NCI-H128 (cell line): ENCODE measurements at regions not wholly inside any gene's neighbourhood (a gene's known extent, or its start where the extent isn't known, plus 50 kb on each side); places are given as distances from the start of the nearest gene placed in this dataset.

Experiments used
- DNase-seq: peaks from one replicate; lab custom pipeline; 2025; ENCODE audit not compliant: unreplicated experiment; lab: John Stamatoyannopoulos, UW

DNA sequence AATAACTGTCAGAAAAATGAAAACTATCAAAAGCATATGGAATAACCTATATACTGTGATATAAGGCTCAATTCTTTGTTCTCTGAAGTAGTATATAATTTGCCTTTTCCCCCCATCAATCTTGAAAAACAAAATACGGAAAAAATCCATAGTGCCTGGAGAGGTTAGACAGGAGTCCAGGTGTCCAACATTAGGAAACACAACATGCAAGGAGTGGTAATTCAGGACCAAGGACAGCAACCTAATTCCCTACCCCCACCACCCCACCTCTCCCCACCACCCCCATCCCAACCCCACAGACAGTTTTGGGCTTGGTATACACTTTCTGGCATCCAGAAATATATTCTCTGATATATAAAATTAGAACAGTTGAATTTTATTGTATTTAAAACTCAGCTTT lies 55.1 kb upstream of the SLC25A26 start:
- no peak for DNase-seq

GRCh38 chr3:66164155-66164554 lies 56.6 kb upstream of the SLC25A26 start:
- DNase-seq = no peak

DNA sequence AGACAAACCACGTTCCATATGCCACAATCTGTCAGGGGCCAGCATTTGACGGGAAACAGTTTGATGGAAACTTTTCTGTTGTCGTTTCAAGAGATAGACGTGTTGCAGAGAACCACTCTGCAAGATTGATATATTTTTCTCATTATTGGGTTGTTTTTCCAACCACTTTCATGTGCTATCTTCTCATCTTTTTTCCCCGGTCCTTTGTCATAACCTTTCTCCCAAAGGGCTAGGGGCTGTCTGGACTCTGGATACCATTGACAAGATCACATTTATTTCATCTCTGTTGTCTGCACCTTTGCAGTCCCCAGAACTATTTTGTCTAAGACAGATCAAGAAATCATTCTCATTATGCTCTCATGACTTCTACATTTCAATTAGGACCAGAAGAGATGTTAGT lies 57.6 kb upstream of the SLC25A26 start:
- no peak for DNase-seq

DNA sequence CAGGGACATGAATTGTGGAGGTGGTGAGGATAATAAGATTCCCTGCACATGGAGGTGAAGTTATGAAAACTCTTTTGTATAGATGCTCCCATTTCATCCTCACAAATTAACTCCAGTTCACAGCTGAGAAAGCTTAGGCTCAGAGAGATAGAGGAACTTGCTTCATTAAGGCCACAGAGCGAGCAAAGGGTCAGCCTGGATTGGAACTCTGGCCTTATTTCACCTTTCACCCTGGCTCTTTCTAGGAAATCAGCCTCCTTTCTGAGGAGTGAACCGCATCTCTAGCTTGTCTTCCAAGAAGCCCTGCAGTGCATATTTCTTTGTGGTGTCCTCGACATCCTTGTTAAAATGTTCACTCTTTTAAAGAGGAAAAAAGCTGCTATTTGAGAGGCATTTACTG lies 58.0 kb upstream of the SLC25A26 start:
- DNase-seq = no peak

DNA sequence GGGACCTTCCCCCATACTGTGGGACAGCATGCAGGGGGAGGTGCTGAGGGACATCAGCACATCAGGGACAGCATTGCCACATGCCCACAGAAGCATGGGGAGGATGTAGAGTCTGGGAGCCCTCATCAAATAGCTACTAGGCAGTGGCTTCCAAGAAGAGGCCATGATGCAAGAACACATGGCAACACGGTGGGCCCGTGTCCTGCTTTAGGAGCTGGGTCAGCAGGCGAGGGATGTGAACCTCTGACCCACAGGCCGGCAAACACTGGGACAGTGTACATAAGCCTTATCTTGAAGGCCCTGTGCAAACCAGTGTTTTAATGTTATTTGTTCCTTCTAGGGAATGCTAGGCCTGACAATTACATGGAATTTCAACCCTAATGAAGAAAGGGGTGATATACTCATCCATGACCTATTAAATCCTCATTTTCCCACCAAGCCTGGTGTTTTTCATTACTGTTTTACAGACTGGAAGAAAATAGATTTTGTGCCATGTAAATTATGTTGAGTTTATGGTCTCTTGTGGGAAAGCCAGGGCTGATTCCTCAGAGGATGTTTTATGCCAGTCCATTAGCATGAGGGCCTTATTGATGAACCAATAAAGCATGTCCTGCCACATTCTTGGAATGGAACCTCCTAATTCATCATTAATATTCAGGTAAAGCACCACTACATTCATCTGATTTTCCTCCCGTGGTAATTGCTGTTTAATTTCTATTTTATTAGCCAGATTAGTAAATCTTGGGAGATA lies 61.7 kb upstream of the SLC25A26 start:
- no peak for DNase-seq

GRCh38 chr3:66154444-66154861 lies 66.3 kb upstream of the SLC25A26 start:
- DNase-seq = no peak

DNA sequence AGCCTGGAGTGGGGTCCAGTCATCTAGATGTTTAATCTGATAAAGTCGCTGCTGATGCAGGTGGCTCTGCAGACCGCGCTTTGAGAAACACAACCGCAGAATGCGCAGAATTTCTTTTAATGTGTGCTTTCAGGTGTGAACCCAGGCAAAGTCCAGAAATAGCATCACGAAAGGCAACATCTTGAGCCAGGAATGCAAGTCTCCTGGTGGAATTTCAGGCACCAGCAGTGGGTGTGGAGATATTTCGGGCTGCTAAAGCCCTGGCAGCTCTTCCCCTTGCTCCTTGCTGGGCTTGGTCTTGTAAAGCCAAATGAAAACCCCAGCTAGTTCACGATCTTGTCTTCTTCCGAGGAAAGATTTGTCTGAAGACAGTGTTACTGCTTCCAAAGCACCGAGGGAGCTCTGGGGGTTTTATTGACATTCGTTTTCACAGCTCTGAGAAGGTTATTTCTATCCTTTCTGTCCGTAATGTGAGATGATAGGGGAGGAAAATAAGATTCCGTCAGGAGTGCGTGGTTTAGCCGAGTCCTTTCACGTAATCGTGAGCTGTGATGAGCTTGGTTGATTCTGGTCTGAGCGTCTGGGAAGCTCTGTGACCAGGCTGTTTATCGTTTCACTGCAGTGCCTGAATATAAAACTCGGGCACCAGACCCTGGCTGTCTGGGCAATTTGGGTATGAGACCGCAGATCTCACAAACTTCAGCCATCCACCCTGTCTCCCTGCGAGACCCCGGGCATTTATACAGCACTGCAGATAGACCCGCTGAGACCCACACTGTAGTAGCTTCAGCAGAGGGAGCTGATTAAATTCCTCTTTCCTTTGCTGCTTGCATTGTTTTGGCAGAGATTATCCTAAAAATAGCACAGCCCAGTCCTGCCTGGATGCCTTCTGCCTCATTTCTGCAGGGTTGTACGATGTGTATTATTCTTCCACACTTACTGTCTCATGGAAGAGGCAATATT lies 67.0 kb upstream of the SLC25A26 start:
- no peak for DNase-seq

DNA sequence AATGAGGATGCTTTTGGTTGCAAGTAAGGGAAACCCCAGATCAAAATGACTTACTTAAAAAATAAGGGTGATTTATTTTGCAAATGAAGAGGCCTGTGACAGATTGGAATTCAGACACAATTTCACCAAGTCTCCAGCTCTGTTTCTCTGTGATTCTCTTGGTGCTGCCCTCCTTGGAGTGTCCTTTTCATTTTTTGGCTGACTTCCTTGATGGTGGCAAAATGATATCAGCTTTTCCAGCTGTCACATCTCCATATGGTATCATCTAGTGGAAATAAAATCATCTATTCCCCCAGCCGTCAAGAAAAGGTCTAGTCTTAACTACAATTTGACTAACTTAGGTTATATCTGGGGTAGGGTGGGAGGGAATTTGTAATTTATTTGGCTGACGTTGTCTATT lies 68.5 kb upstream of the SLC25A26 start:
- DNase-seq = no peak

GRCh38 chr3:66150977-66151376 lies 69.8 kb upstream of the SLC25A26 start:
- DNase-seq = no peak

- no peak for DNase-seq
Measured at GRCh38 chr3:66149269-66149668, 71.5 kb upstream of the SLC25A26 start.

GRCh38 chr3:66145408-66145733 lies 75.4 kb upstream of the SLC25A26 start:
- no peak for DNase-seq

DNA sequence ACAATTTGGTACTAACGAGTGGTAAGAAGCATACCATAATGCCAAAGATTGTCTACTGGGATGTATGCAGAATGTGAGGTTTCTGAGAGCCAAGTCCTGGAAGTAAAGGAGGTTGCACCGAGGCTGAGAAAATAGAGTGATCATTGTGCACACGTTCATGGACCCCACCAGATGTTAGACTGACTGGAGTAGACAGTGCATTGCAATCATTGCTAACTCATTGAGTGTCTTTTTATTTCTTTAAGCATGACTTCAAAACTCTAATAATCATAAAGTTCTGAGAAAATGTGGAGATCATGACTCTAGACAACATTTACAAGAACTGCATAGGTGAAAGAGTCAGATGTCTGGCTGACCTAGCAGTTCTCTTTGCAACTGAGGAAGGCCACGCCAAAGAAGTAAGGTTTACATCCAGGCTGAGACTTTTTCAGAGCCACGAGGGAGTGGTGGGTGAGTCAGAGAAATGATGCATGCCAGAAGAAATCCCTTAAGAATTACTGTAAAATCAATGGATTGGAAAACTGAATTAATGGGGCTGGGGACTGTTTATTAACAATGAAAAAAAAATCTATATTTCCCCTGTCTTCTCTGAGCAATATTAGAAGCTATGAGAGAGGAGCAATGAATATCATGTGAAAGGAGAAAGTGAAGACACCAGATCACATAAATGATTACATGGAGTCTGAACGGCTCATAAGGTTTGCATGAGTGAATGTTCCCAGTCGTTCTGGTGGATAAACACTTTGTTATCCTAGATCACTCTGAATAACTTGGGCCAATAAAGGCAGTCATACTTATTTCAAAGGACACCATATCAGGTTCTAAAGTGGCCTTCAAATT lies 76.0 kb upstream of the SLC25A26 start:
- DNase-seq = no peak

DNA sequence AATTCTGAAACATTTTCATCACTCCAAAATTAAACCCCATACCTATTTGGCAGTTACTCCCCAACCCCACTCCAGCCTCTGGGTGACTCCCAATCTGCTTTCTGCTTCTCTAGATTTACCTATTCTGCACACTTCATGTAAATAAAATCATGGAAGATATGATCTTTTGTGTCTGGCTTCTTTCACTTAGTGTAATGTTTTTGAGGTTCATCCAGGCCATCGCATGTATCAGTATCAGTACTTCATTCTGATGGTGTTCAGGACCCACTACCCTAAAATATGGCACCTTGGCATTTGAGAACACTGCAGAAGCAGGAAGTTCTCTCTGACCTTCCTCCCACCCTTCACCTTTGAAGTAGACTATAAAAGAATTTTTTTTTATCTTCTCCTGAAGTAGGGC lies 78.7 kb upstream of the SLC25A26 start:
- DNase-seq = no peak

DNA sequence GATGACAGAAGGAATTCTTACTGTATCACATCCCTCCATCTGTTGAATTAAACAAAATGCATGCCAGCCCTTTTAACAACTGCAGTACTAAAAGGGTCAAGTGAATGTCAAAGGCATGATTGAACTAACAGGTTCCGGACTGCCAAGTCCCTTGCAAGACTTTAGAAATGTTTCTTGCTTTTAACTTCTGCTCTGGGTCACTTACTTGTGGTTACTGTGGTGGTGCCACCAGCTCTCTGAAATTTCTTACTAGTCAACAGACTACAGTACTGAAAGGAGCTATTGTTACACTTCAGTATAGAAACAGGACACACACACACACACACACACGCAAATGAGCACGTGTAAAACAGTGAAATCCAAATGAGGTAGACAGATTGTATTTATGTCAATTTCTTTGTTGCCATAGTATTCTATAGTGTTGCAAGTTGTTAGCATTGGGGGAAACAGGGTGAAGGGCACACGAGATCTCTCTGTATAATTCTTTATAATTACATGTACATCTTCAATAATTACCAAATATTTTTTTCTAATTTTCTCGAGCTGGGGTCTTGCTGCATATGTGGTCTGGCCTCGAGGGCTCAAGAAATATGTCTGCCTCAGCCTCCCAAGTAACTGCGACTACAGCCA lies 79.9 kb upstream of the SLC25A26 start:
- DNase-seq = no peak

GRCh38 chr3:66140106-66140505 lies 80.7 kb upstream of the SLC25A26 start:
- DNase-seq = no peak

- no peak for DNase-seq
Measured at GRCh38 chr3:66139415-66139814, 81.4 kb upstream of the SLC25A26 start.

GRCh38 chr3:66138336-66139313 lies 82.2 kb upstream of the SLC25A26 start:
- peak; percentile 46 for DNase-seq

DNA sequence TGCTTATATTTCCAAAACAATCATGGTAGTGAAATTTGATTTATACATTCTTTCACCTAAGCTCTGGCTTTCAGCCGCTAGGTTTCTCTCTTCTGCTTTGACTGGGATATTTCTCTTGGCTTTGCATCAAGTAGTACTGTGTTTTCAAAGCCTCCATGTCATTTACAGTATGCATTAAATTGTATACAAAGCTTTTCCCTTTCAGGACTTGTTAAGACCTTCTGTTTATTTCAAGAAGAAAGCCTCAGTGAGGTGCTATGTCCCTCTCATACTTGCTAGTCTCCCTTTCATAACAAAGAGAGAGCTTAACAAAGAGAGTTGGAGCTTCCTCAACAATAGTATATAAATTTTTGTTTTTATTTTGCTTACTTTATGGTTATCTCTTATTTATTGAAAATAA lies 84.2 kb upstream of the SLC25A26 start:
- DNase-seq = no peak

- DNase-seq = no peak
Measured at GRCh38 chr3:66133853-66134445, 86.9 kb upstream of the SLC25A26 start.
